Ectodermal cell (in vitro differentiated cells): ENCODE measurements at regions not wholly inside any gene's neighbourhood (a gene's known extent, or its start where the extent isn't known, plus 50 kb on each side); places are given as distances from the start of the nearest gene placed in this dataset.

Experiments used
- H3K27ac ChIP-seq: 2 replicates; pipeline ENCODE4 v1.7.0; 2013; ENCODE audit warnings: mild to moderate bottlenecking, low read depth, low read length; ENCODE audit not compliant: insufficient read depth, poor library complexity, severe bottlenecking
- H3K27me3 ChIP-seq: 2 replicates; pipeline ENCODE4 v1.7.0; 2013; ENCODE audit warnings: mild to moderate bottlenecking, low read length; ENCODE audit not compliant: insufficient read depth, control insufficient read depth, poor library complexity, severe bottlenecking
- H3K36me3 ChIP-seq: one replicate; pipeline ENCODE4 v1.7.0; 2013; ENCODE audit warnings: low read length; ENCODE audit not compliant: control insufficient read depth, insufficient read depth
- H3K4me1 ChIP-seq: one replicate; pipeline ENCODE4 v1.7.0; 2013; ENCODE audit warnings: low read length; ENCODE audit not compliant: control insufficient read depth, insufficient read depth
- H3K4me3 ChIP-seq: 2 replicates; pipeline ENCODE4 v1.7.0; 2013; ENCODE audit warnings: low read depth, low read length, control low read depth; ENCODE audit not compliant: insufficient read depth
- H3K9me3 ChIP-seq: 2 replicates; pipeline ENCODE4 v1.7.0; 2013; ENCODE audit warnings: mild to moderate bottlenecking, low read length, moderate library complexity; ENCODE audit not compliant: control insufficient read depth
- whole genome bisulfite sequencing, 2 experiments: methylation state at CpG; one replicate each; pipeline ENCODE4 v1.1.7; 2013; ENCODE audit warnings: missing lambda C conversion rate in 2 of 2; 5-methylcytosine and 5-hydroxymethylcytosine counted together

- Histone ChIP-seq H3K36me3 (no peaks in the 10 kb centered on the region), H3K4me1 (no peaks in the 10 kb centered on the region), H3K4me3 (no peak overlapping the region), H3K9me3 (no peaks in the 10 kb centered on the region), H3K27me3 (no peaks in the 10 kb centered on the region), H3K27ac (no peak overlapping the region)
- 67 to 74% methylated on average over 5 of the region's 5 CpGs for WGBS, 2 experiments
Measured at GRCh38 chr2:53312181-53312580, 455.4 kb upstream of the CHAC2 start.

DNA sequence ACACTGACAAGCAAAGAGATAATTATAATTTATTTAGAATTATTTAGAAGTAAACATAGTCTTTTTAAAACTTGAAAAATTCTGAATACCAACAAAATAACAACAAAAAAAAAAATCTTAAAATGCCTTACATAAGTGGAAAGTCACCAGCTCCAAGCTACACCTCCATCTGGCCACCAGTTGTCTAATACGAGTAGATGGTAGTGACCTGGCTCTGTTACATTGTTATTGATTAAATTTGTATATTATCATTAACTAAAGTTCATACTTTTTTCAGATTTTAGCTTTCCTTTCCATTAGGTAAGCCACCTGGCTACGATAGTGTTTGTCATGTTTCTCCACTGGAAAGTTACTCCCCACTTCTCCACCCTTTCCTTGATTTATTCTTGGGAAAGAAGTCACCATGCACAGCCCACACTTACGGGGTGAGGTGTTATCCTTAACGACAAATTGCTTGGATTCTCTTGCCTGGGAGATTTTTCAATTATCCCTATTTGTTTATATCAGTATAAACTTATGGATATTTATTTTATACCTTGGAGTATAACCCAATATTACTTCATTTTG, 464.5 kb upstream of the CHAC2 start:
- WGBS, 2 experiments, result 98 to 100% methylated on average over 1 to 3 of the region's 4 CpGs
- no peaks in the 10 kb centered on the region for H3K27me3 ChIP-seq
- H3K9me3 ChIP-seq, result no peaks in the 10 kb centered on the region
- H3K27ac ChIP-seq, result no peak overlapping the region
- no peak overlapping the region for H3K4me3 ChIP-seq
- no peaks in the 10 kb centered on the region for H3K4me1 ChIP-seq
- H3K36me3 ChIP-seq, result no peaks in the 10 kb centered on the region

GRCh38 chr2:53302455-53302854, 465.1 kb upstream of the CHAC2 start:
- no peak overlapping the region for H3K4me3 ChIP-seq
- H3K9me3 ChIP-seq, result no peaks in the 10 kb centered on the region
- no peaks in the 10 kb centered on the region for H3K36me3 ChIP-seq
- no peak overlapping the region for H3K27ac ChIP-seq
- no peaks in the 10 kb centered on the region for H3K4me1 ChIP-seq
- WGBS, 2 experiments, result 100% methylated on average over 1 of the region's 1 CpG; no CpG with 5 or more reads in 1 of the 2 experiments
- H3K27me3 ChIP-seq, result no peaks in the 10 kb centered on the region

- no peak overlapping the region for H3K27ac ChIP-seq
- no peak overlapping the region for H3K4me3 ChIP-seq
- no peaks in the 10 kb centered on the region for H3K9me3 ChIP-seq
- H3K27me3 ChIP-seq, result no peaks in the 10 kb centered on the region
- H3K36me3 ChIP-seq, result no peaks in the 10 kb centered on the region
- H3K4me1 ChIP-seq, result peaks cover 6% of the 10 kb centered on the region
Measured at GRCh38 chr2:53289309-53290006, 478.1 kb upstream of the CHAC2 start.

DNA sequence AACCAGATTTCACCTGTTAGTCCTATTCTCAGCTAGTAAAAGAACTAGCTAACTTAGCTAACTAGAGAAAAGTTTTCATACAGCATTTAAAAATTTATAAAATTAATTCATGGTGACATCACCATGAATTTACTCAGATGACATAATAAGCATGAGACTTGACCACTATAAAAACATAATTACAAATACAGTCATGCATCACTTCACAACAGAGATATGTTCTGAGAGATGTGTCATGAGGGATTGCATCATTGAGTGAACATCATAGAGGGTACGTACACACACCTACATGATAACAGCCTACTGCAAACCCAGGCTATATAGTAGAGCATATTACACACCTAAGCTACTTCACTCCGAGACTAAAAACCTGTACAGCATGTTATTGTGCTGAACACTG, 481.3 kb upstream of the CHAC2 start:
- WGBS, 2 experiments, result 79 to 93% methylated on average over 2 of the region's 2 CpGs
- H3K4me3 ChIP-seq, result no peak overlapping the region
- no peak overlapping the region for H3K27ac ChIP-seq
- no peaks in the 10 kb centered on the region for H3K9me3 ChIP-seq
- no peaks in the 10 kb centered on the region for H3K36me3 ChIP-seq
- no peaks in the 10 kb centered on the region for H3K27me3 ChIP-seq
- H3K4me1 ChIP-seq, result peaks cover 6% of the 10 kb centered on the region

GRCh38 chr2:53275743-53276142, 491.9 kb upstream of the CHAC2 start:
- Histone ChIP-seq H3K27me3 (no peaks in the 10 kb centered on the region), H3K4me3 (no peak overlapping the region), H3K4me1 (no peaks in the 10 kb centered on the region), H3K27ac (no peak overlapping the region), H3K9me3 (no peaks in the 10 kb centered on the region), H3K36me3 (no peaks in the 10 kb centered on the region)
- 94 to 96% methylated on average over 1 of the region's 1 CpG for WGBS, 2 experiments

- 63 to 64% methylated on average over 3 of the region's 3 CpGs for WGBS, 2 experiments
Measured at GRCh38 chr2:53268626-53269025, 499.0 kb upstream of the CHAC2 start.

DNA sequence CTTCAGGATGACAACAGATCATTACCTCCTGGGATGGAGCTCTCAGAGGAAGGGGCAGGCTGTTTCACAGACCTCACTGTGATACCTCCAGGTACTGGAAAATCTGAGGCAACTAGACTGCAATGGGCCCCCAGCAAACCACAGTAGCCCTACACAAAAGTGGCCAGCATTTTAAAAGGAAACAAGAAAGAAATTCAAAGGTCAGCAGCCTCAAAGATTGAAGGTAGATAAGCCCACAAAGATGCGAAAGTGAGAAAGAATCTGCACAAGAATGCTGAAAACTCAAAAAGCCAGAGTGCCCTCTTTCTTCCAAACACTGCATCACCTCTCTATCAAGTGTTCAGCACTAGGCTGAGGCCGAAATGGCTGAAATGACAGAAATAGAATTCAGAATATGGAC, 499.5 kb upstream of the CHAC2 start:
- Histone ChIP-seq H3K4me3 (no peak overlapping the region), H3K27ac (no peak overlapping the region), H3K27me3 (no peaks in the 10 kb centered on the region), H3K36me3 (no peaks in the 10 kb centered on the region), H3K4me1 (peaks cover 7% of the 10 kb centered on the region), H3K9me3 (no peaks in the 10 kb centered on the region)
- 89 to 98% methylated on average over 2 of the region's 2 CpGs for WGBS, 2 experiments

More at GRCh38 chr2:53268626-53269025, 499.0 kb upstream of the CHAC2 start:
- Histone ChIP-seq H3K9me3 (no peaks in the 10 kb centered on the region), H3K27me3 (no peaks in the 10 kb centered on the region), H3K4me3 (no peak overlapping the region), H3K27ac (no peak overlapping the region), H3K36me3 (no peaks in the 10 kb centered on the region), H3K4me1 (peaks cover 7% of the 10 kb centered on the region)

- no peak overlapping the region for H3K4me3 ChIP-seq
- 33 to 35% methylated on average over 3 of the region's 3 CpGs for WGBS, 2 experiments
Measured at GRCh38 chr2:53265544-53266299, 501.9 kb upstream of the CHAC2 start.

DNA sequence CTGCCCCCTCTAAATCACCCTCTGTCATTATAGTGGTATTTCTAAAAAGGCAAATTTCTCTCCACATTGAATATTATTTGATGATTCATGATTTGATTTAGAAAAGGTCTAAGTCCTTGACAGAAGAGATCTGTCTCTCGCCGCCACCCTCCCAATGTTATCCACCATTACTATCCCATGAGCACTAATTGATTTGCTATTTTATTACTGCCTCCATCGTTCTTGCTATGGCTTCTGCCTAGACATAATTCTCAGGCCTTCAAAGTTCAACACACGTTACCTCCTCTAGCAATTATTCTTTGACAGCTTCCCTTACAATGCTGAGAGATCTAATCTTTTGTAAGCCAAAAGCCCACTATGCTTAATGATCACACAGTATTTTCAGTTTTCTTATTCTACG, 507.0 kb upstream of the CHAC2 start:
- no peaks in the 10 kb centered on the region for H3K4me1 ChIP-seq
- no peak overlapping the region for H3K4me3 ChIP-seq
- 92 to 93% methylated on average over 4 to 5 of the region's 5 CpGs for WGBS, 2 experiments
- H3K27me3 ChIP-seq, result no peaks in the 10 kb centered on the region
- no peaks in the 10 kb centered on the region for H3K9me3 ChIP-seq
- H3K27ac ChIP-seq, result no peak overlapping the region
- no peaks in the 10 kb centered on the region for H3K36me3 ChIP-seq

More at GRCh38 chr2:53265544-53266299, 501.9 kb upstream of the CHAC2 start:
- H3K9me3 ChIP-seq, result no peaks in the 10 kb centered on the region
- peaks cover 7% of the 10 kb centered on the region for H3K4me1 ChIP-seq
- H3K27me3 ChIP-seq, result no peaks in the 10 kb centered on the region
- H3K36me3 ChIP-seq, result no peaks in the 10 kb centered on the region
- no peak overlapping the region for H3K27ac ChIP-seq
